SIG-M5 (cell line): ENCODE measurements at regions not wholly inside any gene's neighbourhood (a gene's known extent, or its start where the extent isn't known, plus 50 kb on each side); places are given as distances from the start of the nearest gene placed in this dataset.
"Not testable (repeated sequence)": the region's sequence is repeated elsewhere in the genome, so short reads cannot be mapped to it uniquely, and the experiment has no call there.

Experiments
- DNase-seq: peaks from one replicate; lab custom pipeline; 2025; lab: John Stamatoyannopoulos, UW

- DNase-seq: not testable (repeated sequence)
These were observed 430.2 kb upstream of the ACVR2A start for GRCh38 chr2:147414656-147415055.

DNA sequence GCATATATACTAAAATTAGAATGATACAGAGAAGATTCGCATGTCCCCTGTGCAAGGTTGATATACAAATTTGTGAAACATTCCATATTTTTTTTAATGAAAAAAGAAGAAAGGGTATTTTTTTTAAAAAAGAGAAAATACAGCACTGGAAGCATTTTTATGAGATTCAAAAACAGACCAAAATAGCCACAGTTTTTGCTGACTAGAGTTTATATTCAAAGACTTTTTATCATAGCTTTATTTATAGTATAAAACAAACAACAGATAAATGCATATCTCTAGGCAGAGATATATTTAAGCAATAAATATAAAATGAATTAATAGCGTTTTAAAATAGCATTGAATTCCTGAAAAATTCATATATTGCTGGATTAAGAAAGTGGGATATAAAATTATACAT is 436.5 kb upstream of the ACVR2A start:
- no peak for DNase-seq

- no peak for DNase-seq
These were observed 439.2 kb upstream of the ACVR2A start for GRCh38 chr2:147405651-147406050.

- DNase-seq: no peak
These were observed 445.8 kb upstream of the ACVR2A start for GRCh38 chr2:147398996-147399395.

- no peak for DNase-seq
These were observed 446.5 kb upstream of the ACVR2A start for GRCh38 chr2:147398301-147398700.

DNA sequence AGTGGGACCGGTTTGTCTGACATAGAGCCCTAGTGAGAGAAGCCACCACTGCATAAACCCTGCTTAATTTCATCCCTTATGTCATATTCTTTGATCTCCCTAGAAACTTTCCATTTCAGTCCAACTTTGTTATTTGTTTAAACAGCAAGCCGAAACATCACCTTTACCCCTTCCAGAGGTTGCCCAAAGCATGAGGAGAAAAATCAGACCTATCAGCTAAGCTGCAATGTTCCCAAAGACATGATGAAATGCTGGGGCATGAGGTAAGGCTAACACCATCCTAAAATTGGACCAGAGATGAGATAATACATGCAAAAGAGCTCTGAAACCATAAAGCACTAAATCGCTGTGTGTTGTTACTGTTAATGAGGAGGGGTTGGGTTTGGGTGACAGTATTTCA is 447.9 kb upstream of the ACVR2A start:
- DNase-seq: no peak

- DNase-seq: no peak
These were observed 450.5 kb upstream of the ACVR2A start for GRCh38 chr2:147394179-147394790.

DNA sequence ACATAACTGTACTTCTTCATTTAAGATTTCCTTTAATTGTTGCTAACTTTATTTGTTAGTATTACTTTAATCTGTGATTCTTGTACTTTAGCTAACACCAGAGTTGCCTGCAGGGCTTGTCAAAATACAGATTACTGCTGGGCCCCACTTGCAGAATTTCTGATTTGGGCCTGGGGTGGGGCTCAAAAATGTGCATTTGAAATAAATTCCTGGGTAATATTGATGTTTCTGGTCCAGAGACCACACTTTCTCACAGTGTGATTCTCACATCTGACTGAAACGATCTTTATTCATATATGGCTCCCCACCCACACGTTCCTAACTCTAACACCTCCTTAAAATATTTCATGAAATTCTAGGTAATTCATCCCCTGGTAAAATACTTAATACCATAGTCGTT is 452.6 kb upstream of the ACVR2A start:
- DNase-seq: no peak

DNA sequence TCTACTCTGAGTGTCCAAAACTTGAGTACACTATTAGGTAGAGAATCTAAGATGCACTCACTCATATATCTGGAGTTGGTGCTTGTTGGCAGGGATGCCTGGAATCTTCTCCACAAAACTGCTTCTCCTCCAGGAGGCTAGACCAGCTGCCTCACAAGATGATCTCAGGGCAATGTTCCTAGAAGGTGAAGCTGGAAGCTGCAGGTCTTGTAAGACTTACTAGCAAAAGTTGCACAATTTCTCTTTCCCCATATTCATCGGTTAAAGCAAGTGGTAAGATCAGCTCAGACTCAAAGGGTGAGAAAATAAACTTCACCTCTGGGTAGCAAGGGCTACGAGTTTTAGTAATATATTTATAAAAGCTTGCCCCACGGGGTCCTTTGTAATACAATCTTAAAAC is 454.4 kb upstream of the ACVR2A start:
- no peak for DNase-seq

GRCh38 chr2:147389218-147389617 is 455.6 kb upstream of the ACVR2A start:
- no peak for DNase-seq

DNA sequence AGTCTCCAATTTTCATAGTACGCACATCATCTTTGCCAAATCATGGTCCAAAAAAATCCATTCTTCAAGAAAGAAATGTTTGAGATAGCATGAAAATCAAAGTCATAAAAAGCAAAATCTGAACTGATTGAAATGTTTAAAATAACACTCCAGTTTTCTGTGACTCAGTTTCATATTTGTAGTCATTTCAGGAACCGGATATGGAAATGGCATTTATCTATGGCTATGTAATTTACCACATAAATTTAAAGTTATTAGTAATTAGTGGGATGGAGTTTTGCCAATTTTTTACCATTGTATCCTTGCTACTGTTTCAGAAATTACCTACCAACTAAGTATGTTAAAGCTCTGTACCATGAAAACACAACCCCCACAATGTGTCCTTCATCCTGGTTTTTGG is 456.6 kb upstream of the ACVR2A start:
- no peak for DNase-seq

GRCh38 chr2:147386284-147386683 is 458.5 kb upstream of the ACVR2A start:
- no peak for DNase-seq

DNA sequence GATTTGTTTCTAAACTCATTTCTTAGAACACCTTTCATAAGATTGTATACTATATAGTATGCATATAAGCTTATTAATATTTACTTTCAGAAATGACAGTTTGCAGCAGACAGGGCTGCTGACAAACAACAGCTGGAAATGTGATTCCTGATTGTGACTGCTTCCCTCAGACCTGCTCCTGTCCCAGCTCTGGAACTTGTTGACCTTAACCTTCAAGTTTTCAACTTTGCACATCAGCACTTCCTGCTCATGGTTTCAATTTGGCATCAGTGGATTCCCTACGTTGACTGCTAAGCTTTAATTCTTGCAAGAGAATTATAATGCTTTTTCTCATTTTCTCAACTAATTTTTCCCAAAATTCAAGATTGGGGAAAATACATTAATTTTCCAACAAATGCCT is 459.2 kb upstream of the ACVR2A start:
- no peak for DNase-seq

DNA sequence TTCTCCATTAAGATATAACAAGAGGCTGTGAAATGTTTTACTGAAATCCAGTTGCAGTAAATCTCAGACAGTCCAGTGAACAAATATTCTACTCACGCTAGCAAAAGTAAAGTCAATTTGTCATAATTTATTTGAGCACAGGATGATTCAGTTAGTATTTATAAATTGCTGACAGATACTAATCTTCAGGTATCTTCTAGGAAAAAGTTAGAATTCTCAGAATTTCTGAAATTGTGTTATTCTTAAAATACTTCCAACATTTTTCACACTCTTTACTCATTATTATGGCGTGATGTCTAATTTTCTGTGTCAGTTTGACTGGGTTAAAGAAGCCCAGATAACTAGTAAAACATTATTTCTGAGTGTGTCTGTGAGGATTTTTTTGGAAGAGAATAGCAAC is 460.2 kb upstream of the ACVR2A start:
- DNase-seq: no peak

GRCh38 chr2:147382322-147382948 is 462.4 kb upstream of the ACVR2A start:
- no peak for DNase-seq

DNA sequence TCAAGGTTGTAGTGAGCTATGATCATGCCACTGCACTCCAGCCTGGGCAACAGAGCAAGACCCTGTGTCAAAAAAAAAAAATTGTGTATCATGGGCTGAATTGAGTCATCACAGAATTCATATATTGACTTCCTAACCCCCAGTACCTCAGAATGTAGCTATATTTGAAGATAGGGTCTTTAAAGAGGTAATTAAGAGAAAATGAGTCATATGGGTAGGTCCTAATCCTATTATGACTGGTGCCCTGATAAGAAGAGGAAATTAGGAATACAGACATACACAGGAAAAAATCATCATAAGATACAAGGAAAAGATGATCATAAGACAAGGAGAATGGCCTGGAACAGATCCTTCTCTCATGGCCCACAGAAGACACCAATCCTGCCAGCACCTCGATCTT is 466.4 kb upstream of the ACVR2A start:
- DNase-seq: no peak

- no peak for DNase-seq
These were observed 469.8 kb upstream of the ACVR2A start for GRCh38 chr2:147375073-147375472.

DNA sequence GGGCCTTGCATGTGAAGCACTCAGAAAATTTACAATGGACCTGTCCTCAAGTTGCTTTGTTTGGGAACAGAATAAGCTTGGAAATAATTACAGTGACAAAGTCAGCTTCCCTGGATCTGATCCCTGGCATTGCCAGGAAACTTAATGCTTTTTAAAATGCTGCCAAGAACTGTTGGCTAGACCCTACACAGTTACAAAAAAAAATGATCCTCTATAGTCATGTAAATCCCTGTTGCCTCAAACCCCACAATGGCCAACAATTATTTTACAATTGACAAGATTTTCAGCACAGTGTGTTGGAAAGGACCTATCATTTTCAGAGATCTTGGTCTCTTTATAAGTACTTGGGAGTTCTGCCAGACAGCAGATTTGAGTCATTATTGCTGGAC is 470.4 kb upstream of the ACVR2A start:
- DNase-seq: no peak

DNA sequence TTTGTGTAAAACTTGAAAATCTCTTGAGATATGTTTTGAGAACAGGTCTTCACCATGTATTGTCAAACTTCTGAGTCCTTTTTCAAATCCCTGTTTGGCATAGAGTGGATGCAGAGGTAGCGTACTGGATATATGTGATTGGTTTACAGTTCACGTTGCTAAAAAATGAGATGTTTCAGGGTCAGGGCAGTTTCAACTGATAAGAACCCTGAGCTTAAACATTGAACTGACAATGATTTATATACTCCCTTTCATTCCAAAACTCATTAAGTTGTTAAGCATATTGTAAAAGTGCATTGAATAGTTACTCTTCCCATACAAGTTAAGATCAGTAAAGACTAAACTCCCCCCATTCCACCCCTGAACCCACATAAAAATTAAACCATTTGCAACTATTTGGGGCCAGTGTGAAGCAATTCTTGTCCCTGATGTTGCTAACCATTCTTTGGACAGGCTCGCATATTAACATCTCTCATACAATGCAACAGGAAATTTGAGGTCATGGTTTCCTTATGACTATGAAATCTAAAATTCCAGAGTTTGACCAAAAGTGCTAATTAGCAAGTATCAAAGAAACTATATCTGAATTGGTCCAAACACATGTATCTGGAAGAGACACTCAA is 470.9 kb upstream of the ACVR2A start:
- no peak for DNase-seq

DNA sequence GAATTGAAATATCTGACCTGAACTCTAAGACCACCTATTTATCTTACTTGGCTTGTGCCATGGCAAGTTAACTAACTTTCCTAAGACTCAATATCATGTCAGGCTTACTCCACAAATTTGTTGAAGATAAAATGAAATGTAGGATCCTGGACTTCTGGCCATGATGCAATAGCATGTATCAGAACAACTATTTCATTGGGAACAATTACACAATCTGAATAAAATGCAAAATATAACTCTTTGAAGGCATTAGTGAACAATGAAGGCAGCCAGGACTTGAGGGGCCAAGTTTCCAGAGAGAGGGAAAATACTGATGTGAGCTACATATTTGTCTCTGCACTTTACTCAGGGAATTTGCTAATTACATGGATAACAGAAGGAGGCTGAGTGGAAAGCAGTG is 476.5 kb upstream of the ACVR2A start:
- no peak for DNase-seq

DNA sequence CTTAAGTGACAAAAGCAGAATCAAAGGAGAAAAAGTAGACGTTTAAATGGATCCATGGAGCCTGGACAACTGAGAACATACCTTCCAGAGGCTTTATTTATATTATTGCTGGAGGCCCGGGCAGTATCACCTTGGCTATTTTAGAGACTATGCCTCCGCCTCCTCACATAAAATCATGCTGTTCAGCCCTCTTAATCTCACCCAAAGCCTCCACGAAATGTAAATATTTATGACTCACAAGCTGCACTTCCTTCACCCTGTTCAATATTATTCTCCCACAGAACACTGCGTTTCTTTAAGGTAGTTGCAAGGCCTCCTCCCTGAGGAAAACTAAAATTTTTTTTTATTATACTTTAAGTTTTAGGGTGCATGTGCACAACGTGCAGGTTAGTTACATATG is 478.6 kb upstream of the ACVR2A start:
- no peak for DNase-seq

DNA sequence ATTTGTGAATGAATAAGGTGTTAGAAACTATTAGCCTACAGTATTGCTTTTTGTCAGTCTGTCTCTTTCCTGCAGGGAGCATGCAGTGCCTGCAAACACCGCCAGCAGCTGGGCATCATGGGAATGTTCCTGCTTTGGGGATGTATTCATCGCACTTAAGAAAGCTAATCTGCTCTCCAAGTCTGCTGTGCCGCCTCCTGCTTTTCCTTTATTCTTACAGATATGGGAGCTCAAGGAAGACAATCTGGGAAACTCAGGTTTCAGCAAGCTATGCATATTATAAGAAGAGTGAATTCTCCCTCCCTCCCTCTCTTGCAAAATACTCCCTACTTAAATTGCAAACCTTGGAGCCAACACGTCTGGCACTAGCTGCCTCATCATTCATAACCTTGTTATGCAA is 479.2 kb upstream of the ACVR2A start:
- no peak for DNase-seq

- DNase-seq: no peak
These were observed 480.2 kb upstream of the ACVR2A start for GRCh38 chr2:147364597-147364996.

DNA sequence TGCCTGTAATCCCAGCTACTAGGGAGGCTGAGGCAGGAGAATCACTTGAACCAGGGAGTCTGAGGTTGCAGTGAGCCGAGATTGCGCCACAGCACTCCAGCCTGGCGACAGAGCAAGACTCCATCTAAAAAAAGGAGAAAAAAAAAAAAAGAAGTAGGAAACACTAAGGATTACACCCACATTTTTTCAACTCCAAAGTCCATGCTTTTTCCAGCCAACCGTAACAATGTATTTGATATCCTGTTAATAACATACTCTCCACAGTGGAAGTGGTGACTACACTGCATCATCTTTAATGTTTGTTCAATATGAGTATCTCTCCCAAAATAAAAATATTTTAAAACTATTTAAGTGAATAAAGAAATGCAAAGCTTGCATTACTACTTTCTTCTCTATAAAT is 481.6 kb upstream of the ACVR2A start:
- no peak for DNase-seq
